ENCODE measurements at regions not wholly inside any gene's neighbourhood (a gene's known extent, or its start where the extent isn't known, plus 50 kb on each side); places are given as distances from the start of the nearest gene placed in this dataset.

DNA sequence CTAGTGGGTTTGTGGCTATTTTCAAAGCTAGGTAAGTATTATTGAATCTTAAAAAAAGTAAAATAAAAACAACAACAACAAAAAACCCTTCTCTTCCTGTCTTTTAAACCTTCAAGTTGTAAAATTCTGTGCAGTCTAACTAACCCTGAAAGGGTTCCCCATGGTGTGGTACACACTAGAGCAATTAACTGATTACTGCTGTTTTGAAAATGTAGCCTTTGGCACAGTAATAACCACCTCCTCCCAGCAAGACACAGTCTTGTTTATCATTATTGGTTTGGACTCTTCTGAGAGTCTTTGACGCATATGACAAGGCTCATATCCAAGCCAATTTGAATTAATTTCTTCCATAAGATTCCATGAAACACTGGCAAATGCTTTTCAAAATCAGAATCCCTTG, 2184.6 kb upstream of the PIK3C3 start:
- TF ChIP-seq, protein P1, sequence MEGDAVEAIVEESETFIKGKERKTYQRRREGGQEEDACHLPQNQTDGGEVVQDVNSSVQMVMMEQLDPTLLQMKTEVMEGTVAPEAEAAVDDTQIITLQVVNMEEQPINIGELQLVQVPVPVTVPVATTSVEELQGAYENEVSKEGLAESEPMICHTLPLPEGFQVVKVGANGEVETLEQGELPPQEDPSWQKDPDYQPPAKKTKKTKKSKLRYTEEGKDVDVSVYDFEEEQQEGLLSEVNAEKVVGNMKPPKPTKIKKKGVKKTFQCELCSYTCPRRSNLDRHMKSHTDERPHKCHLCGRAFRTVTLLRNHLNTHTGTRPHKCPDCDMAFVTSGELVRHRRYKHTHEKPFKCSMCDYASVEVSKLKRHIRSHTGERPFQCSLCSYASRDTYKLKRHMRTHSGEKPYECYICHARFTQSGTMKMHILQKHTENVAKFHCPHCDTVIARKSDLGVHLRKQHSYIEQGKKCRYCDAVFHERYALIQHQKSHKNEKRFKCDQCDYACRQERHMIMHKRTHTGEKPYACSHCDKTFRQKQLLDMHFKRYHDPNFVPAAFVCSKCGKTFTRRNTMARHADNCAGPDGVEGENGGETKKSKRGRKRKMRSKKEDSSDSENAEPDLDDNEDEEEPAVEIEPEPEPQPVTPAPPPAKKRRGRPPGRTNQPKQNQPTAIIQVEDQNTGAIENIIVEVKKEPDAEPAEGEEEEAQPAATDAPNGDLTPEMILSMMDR (conservative IDR thresholded peaks at IDR 0.05; ENCODE audit: low read depth, low read length): no peak
- DNase-seq (ENCODE audit: low read depth): no peak
- H3K4me3 ChIP-seq (ENCODE audit: low read depth, low read length): no peak overlapping the region

DNA sequence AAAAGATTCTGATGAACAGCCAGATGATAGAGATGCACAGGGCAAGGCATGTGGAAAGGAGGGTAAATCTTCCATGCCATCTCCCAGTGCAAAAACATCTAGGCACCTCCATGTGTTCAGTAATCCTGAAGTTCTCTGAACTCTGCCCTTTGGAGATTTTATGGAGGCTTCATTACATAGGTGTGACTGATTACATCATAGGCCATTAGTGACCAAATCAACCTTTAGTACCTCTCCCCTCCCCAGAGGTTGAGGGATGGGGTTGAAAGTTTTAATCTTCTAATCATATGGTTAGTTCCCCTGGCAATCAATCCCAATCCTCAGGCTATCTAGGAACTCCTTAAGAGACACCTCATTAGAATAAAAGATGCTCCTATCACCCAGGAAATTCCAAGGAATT, 2190.2 kb upstream of the PIK3C3 start:
- DNase-seq (ENCODE audit: low read depth): no peak
- TF ChIP-seq, protein P1 (conservative IDR thresholded peaks at IDR 0.05; ENCODE audit: low read depth, low read length): no peak
- H3K4me3 ChIP-seq (ENCODE audit: low read depth, low read length): no peak overlapping the region

- no peak for DNase-seq (ENCODE audit: low read depth)
- TF ChIP-seq, protein P1 (conservative IDR thresholded peaks at IDR 0.05; ENCODE audit: low read depth, low read length): no peak
Observed at GRCh38 chr18:39761273-39761672, 2193.8 kb upstream of the PIK3C3 start.

DNA sequence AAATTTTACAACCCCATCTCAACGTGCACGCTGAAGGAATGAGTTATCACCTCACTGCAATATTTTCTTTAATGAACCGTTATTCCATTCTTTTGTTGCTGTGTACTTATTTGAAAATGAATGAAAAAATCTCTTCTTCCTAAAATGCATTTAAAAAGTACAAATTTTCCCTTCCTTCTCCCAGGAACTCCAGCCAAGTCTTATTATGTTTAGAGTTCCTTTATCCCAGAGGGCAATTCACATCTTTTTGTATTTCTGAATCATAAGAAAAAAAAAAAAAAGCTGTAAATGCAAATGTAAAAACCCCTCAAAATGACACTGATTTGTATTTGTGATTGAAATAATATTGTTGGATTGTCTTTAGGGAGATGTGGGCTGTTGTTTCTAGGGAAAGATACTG, 2194.3 kb upstream of the CELF4 start:
- H3K4me3 ChIP-seq (ENCODE audit: low read depth, low read length): no peak overlapping the region
- no peak for DNase-seq (ENCODE audit: low read depth)
- TF ChIP-seq, protein P1 (conservative IDR thresholded peaks at IDR 0.05; ENCODE audit: low read depth, low read length): no peak

More at GRCh38 chr18:39761273-39761672, 2193.8 kb upstream of the PIK3C3 start:
- no peak overlapping the region for H3K4me3 ChIP-seq (ENCODE audit: low read depth, low read length)

DNA sequence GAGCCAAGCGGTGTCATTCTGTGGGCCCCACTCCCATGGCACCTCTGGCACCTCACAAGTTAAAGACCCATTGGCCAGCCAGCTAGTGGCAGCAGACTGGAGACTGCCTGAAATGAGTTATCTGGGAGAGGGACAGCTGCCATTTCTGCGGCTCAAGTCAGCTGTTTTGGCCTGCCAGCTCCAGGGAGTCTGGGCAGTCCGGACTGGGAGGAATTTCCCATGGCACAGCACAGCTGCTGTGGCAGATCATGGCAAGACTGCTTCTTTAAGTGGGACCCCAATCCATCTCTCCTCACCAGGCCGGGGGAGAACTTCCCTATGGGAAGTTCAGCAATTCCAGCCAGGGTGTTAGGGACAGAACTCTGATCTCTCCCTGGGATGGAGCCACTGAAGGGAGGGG, 2187.6 kb upstream of the CELF4 start:
- TF ChIP-seq, protein P1 (conservative IDR thresholded peaks at IDR 0.05; ENCODE audit: low read depth, low read length): no peak

GRCh38 chr18:39752351-39752750, 2186.8 kb upstream of the CELF4 start:
- no peak for DNase-seq (ENCODE audit: low read depth)
- H3K4me3 ChIP-seq (ENCODE audit: low read depth, low read length): no peak overlapping the region
- TF ChIP-seq, protein P1 (conservative IDR thresholded peaks at IDR 0.05; ENCODE audit: low read depth, low read length): no peak

More for the DNA sequence above, 2187.6 kb upstream of the CELF4 start:
- no peak for DNase-seq (ENCODE audit: low read depth)
- no peak overlapping the region for H3K4me3 ChIP-seq (ENCODE audit: low read depth, low read length)

DNA sequence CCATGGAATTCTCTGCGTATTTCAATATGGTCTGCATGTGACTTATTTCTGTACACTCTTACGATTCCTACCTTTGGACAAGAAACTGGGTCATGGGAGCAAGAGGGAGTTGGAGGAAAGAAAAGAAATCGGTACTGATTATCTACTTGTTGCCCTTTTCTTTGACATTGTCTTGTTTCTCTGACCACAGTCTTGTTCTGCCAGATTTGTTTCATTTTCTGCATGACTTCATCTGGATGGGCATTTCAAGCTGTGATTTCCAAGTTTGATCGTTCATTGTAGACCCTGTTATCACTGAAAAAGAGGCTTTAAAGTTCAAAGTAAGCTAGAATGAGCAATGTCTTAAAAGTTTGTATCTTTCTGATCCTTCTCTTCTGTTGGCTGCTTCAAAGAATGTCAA, 2186.3 kb upstream of the CELF4 start:
- DNase-seq (ENCODE audit: low read depth): peak; percentile 28
- no peak overlapping the region for H3K4me3 ChIP-seq (ENCODE audit: low read depth, low read length)
- TF ChIP-seq, protein P1 (conservative IDR thresholded peaks at IDR 0.05; ENCODE audit: low read depth, low read length): no peak
